Keratinocyte (primary cell): ENCODE measurements at regions not wholly inside any gene's neighbourhood (a gene's known extent, or its start where the extent isn't known, plus 50 kb on each side); places are given as distances from the start of the nearest gene placed in this dataset.

ENCODE experiments used
- EZH2 ChIP-seq: IDR thresholded peaks from one replicate; pipeline ENCODE4 v1.6.1; 2012; ENCODE audit warnings: inconsistent platforms, mild to moderate bottlenecking, low read length, moderate library complexity
- TF ChIP-seq, protein P1 (sequence below), 3 experiments: IDR thresholded peaks in 1 of 3; conservative IDR thresholded peaks in 1 of 3; optimal IDR thresholded peaks in 1 of 3; 2 replicates in 2 of 3; 3 replicates in 1 of 3; pipeline versions ENCODE3 to v1.5.1; 2011; ENCODE audit warnings: low read length in 3 of 3, mild to moderate bottlenecking in 3 of 3, moderate library complexity in 2 of 3, control low read depth in 1 of 3, inconsistent platforms in 1 of 3; ENCODE audit not compliant: insufficient read depth in 2 of 3; ENCODE audit errors: extremely low read depth in 1 of 3

DNA sequence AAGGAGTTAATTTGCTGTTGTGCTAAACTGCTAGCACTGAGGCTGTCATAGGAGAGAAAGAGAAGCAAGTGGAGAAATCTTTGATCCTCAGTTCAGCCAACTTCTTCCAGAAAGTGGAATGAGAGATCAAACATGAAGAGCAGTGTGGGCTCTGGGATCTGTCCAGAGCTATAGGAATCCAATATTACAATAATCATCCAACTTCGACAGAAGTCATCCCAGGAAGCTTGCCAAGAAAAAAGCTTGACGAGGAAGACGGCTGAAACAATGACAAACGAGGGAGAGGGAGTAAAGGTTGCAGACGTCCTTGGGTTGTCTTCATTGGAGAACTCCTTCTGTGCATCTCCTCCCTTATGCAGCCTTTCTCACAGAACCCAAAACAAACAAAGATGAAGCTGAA lies 496.2 kb downstream of the INSC start:
- TF ChIP-seq, protein P1, sequence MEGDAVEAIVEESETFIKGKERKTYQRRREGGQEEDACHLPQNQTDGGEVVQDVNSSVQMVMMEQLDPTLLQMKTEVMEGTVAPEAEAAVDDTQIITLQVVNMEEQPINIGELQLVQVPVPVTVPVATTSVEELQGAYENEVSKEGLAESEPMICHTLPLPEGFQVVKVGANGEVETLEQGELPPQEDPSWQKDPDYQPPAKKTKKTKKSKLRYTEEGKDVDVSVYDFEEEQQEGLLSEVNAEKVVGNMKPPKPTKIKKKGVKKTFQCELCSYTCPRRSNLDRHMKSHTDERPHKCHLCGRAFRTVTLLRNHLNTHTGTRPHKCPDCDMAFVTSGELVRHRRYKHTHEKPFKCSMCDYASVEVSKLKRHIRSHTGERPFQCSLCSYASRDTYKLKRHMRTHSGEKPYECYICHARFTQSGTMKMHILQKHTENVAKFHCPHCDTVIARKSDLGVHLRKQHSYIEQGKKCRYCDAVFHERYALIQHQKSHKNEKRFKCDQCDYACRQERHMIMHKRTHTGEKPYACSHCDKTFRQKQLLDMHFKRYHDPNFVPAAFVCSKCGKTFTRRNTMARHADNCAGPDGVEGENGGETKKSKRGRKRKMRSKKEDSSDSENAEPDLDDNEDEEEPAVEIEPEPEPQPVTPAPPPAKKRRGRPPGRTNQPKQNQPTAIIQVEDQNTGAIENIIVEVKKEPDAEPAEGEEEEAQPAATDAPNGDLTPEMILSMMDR (optimal IDR thresholded peaks at IDR 0.05 in 1 of 3, IDR thresholded peaks at IDR 0.05 in 1 of 3, conservative IDR thresholded peaks at IDR 0.05 in 1 of 3; ENCODE audit: extremely low read depth in 1 of 3, insufficient read depth in 2 of 3, low read length in 3 of 3): no peak
- no peak for TF ChIP-seq EZH2
